NCI-H187 (cell line): ENCODE measurements at regions not wholly inside any gene's neighbourhood (a gene's known extent, or its start where the extent isn't known, plus 50 kb on each side); places are given as distances from the start of the nearest gene placed in this dataset.
"Not testable (repeated sequence)": the region's sequence is repeated elsewhere in the genome, so short reads cannot be mapped to it uniquely, and the experiment has no call there.

Experiments used
- DNase-seq, 2 experiments: peaks; one replicate each; lab custom pipeline; 2025; lab: John Stamatoyannopoulos, UW

DNA sequence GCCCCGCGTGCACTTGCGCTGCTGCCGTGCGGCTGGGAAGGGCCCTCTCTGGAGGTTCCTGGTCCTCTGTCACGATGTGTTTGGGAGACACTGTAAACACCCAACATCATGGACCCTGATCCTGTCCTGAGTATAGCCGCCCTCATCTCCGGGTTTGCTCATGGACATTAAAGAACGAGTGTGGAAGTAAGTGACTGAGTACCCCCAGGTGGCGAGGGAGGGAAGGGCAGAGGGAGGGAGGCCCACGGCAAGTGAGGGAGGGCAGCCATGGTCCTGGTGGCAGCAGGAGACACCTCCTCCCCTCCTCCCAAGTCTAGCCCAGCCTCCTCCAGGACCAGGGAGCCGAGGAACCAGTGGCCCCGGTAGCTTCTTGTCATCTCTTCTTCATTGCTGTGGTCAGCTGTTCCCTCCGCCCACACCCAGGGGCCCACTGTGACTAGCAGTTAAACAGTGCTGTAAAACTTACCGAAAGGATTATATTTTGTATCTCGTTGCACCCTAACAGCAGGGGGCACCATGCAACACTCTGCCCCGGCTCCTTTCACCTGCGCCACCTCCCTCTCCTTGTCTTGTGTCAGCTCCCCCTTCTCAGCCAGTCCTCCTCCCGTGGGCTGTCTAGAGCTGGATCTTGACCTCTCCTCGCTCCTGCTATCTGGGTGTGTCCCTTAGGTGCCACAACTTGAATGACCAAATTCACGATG is 566.5 kb upstream of the B3GAT1 start:
- no peak for DNase-seq

DNA sequence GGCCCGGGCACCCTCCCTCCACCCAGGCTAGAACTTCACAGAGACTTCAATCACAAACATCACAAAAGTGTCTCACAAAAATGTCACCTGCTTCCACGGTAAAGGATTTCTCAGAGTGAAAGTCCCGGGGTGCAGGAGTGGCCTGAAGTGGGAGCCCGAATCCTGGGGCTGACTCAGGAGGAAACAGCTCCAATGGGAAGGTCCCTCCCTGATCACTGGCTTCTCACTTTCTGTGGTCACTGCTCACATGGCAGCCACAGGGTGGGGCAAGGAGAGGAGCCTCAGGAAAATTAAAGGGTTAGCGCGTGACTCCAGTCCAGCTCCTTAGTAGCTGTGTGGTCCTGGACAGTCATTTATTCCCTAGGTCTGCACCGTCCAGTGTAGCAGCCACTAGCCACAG is 564.5 kb upstream of the B3GAT1 start:
- DNase-seq: no peak

DNA sequence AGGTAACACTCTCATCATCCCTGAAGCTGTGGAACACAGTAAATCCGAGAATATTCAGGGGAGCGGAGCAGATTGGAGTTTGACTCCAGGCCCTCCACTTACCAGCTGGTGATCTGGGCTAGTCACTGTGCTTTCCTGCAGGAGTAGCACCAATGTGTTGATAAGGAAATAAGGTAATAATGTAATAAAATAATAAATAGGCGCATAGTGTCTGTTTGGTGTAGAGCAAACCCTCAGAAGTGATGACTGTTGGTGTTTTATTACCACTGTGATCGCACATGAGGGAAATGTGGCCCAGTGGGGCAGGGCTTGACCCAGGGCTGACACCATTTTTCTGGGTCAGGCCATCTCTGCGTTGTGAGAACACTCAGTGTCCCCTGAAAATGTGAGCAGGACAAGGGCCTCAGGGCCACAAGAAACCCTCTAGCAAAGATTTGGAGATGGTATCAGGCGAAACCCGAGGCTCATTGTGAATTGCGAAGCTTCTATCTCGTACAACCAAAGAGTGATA is 563.9 kb upstream of the B3GAT1 start:
- no peak for DNase-seq

DNA sequence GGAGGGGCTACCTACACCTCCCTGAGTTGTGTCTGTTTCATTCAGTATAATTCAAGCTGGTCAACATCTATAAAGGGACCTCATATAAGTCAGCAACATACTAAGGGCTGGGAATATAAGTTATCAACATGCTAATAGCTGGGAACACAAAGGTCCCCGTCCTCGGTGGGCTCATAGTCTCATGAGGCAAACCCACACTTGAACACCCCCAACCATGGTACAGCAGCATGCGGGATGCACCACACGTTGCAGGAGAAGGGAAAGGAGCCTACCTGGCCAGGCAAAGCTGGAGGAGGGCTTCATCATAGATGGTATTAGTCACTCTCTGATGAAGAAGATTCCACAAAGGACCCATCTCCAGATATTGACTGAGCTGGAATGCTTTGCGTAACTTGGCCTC is 561.8 kb upstream of the B3GAT1 start:
- DNase-seq: no peak

DNA sequence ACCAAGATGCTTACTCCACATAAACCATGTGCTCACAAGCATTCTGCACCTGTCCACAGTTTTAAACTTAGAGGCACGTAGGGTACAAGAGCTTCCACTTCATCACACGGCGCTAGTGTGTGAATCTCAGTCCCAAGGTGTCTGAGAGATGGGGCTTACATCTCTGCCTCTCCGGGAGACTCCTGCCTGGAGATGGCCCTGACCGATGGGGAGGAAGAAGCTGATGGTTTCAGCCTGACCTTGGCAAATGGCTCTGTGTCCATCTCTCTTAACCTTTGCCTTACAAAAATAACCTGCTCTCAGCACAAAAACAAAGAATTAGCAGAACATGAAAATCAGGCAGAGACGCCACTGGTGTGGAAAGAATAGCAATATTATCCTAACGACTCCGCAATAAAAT is 559.3 kb upstream of the B3GAT1 start:
- no peak for DNase-seq

DNA sequence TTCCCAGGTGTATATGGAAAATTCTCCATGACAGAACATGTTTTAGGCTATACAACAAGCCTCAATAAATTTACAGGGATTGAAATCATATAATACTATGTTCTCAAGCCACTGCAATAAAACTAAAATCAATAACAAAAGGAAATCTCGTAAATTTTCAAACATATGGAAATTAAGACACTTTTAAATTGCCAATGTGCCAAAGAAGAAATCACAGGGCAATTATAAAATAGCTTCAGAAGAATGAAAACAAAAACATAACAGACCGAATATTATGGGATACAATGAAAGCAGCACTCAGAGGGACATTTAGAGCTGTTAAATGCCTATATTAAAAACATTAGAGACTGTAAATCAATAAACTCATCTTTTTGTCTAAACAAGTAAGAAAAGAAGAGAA is 555.7 kb upstream of the B3GAT1 start:
- DNase-seq: no peak

DNA sequence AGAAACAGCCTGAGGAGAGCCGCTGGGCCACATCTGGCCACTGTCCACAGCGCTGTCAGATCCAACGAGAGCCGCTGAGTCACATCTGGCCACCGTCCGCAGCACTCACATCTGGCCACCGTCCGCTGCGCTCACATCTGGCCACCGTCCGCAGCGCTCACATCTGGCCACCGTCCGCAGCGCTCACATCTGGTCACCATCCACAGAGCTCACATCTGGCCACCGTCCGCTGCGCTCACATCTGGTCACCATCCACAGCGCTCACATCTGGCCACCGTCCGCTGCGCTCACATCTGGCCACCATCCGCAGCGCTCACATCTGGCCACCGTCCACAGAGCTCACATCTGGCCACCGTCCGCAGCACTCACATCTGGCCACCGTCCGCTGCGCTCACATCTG is 549.3 kb upstream of the B3GAT1 start:
- not testable (repeated sequence) for DNase-seq

DNA sequence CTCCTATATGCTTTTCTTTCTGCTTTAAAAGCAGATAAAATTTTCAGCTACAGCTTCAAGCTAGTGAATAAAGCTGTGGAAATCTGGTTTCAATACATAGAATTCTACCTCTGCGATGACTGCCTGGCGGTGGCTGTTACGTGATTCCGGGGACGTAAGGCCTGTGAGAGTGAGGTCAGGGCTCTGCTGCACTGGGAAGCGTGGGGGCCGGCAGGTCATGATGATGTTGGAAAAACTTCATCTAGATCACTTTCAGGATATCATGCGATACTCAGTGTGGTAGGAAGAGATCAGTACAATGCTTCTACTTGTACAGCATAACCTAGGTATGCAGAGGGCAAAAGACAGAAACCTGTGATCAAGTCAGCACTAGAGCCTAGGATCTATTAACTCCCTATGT is 546.8 kb upstream of the B3GAT1 start:
- DNase-seq: no peak

DNA sequence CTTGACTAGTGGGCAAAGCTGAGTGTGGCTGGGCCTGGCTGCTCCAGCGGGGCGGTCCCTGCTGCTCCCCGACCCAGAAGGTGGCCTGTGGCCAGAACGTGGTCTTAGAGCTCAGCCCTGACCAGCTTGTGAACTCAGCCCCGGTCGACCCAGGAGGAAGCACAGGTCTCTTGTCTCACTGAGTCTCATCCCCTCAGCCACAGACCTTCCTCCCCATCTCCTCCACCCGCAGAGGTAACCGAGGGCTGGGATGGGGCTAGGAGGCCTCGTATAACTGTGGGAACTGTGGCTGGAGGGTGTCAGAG is 546.2 kb upstream of the B3GAT1 start:
- no peak for DNase-seq

DNA sequence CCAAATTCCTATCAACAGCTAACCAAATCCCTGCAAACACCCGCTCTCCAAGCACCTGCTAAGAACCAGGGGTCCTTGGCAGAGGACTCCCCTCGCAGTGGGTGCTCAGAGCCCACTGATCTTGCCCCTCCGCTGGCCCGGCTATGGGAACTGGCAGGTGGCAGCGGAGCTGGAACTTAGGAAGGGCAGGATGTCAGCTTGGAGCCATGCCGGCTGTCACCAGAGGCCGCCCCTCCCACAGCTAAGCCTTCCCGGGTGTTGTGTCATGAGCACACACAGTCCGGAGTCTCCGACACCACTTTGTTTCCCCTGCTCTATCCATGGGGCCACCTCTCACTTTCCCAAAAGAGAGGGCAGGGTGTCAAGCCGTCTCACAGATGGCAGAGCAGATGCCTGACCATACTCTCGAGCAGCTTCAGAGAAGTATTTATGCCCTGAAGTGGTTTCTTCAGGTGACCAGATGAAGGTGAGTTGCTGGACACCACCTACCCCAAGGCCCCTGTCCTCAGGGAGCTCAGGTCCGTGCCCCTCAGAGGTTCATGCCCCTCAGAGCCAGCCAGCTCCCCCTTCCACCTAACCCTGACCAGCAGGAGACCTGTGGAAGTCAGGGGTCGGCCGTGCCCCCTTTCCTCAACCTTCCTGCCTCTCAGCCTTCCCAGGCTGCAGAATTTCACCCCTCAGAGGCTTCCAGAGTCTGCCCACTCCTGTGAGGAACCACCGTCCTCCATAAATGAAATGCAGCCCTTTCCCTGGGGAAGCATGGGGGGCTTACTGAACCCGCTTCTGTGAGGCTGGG is 545.7 kb upstream of the B3GAT1 start:
- no peak for DNase-seq

DNA sequence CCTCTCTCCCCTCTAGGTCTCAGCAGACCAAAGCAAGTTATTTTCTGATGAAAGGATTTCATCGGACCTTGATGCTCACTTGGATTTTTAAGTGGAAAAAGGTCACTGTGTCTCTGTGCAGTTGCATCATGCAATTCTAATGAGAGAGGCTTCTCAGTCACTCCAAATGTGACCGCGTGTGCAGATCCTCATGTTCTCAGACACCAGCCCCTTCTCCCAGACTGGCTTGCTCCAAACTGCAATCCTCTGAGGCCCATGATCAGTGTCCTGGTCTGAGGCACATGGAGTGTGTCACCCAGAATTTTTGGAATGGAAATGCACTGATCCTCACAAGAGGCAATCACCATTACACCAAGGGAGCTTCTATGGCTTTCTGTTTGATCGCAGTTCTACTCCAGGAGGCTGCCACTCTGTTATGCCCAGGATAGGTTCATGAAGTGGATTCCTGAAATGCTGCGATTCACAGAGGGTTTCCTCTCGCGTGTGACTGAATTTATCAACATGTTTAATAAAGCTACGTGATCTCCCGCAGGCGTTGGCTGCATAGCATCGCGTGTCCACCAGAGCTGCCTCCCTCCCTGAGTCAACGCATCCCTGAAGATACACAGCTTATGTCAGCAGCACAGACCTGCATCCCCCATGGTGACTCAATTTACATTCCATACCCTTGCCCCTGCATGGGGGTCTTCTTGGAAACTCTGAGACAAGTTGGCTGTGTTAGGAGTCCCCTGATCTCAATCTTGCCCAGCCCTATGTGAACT is 544.6 kb upstream of the B3GAT1 start:
- DNase-seq: no peak

DNA sequence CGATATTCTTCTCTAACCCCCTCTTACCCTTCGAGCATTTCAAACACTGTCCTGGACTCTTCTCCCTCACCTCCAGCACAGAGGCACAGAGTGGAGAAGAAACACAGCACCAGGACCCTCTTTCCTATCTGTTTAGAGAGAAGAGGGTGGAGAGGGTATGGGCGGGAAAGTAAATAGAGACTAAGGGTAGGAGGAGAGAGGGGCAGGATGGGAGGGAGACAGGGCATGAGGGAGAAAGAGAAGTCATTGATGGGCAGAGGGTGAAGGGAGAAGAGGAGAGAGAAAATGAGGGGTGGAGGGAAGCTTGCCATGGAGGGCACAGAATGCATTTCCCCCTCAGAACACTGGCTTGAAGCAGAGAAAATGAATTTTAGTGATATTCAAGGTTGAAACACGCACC is 543.9 kb upstream of the B3GAT1 start:
- not testable (repeated sequence) for DNase-seq

DNA sequence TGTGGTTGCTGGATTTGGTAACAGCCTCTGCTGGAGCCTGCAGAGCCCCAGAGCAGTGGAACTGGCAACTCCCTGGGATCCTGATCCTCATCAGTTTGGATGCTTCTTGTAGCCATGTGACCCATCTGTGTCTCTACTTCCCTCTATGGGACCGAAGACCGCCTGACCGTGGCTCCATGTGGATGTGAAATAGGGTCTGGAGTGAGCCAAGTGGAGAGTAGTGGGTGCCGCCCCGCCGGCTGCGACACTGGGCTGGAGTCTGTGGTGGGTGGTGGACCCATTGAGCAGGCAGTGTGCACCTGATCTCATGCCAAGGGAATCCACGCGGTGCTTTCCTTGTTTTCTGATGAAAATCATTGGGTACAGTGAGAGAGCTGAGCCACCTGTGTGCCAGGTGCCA is 543.2 kb upstream of the B3GAT1 start:
- DNase-seq: no peak

DNA sequence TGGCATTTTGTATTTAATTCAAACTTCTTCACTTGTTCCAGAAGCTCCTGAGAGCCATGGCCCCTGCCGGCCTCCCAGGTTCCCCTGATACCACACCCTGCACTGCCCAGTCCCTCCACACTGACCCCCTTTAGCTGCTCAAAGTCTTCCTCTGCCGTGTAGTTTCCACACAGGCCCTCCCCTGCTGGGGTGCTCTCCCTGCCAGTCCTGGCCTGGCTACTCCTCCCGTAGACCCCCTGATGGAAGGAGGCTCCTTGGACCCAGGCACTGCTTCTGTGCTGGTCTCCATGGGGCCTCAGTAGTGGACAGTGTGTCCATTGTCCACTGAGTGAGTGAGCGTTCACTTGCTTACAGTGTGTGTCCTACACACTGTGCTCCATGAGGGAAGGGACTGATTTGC is 542.4 kb upstream of the B3GAT1 start:
- not testable (repeated sequence) for DNase-seq

DNA sequence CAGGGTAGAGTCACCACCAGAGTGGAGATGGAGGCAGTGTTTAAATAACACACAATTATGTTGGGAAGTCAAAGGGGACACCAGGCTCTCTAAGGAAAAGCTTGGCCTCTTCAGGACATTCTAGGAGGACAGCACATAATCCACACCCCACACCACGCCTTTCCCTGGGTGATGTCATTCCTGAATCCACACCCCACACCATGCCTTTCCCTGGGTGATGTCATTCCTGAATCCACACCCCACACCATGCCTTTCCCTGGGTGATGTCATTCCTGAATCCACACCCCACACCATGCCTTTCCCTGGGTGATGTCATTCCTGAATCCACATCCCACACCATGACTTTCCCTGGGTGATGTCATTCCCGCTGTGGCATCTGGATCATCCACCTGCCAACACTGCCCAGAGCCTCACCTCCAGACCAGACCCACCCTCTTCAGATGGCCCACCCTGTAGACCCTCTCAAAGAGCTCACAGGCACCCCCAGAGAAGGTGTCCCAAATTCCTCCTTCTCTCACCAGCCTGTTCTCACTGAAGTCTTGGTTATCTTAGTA is 541.5 kb upstream of the B3GAT1 start:
- DNase-seq: not testable (repeated sequence)

DNA sequence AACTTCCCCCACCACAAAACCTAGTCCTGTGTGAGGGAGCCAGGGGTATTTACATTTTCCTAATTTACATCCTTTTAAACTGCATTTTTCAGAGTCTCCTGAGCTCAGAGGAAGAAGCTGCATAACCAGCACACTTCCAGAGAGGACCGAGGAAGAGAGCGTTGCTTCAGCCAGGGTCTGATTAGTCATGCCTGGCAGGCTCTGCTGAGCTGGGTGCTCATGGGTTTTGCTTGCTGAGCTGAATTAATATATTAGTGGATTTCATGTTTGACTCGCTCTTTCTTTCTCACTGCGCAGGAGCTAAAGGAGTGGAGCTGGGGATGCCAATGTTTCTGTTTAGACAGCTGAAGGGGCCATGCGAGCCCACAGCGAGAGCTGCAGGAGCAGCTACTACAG is 539.3 kb upstream of the B3GAT1 start:
- no peak for DNase-seq

DNA sequence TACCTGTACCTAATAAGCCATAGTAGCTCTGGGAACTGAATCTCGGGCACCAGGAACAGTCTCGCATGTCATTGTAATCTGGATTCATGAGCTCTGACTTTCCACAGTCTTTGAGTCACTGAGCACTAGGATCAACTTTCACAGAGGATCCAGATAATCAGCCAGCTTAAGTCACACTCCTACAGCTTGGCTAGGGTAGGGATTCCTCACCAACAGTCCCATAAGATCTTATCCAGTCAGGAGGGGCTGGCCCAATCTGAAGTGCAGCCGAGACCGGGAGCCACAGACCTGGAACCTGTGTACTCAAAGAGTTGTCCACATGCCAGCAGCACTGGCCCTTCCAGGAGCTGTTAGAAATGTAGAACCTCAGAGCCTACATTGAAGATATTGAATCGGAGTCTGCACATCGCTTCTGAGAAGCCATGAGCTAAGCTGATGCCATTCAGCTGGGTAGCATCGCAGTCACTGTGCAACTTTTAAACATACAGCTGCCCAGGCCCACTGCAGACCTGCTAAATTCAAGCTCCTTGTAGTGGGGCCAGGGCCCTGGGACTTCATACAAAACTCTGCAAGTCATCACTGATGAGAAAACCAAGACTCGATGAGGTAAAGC is 538.8 kb upstream of the B3GAT1 start:
- no peak for DNase-seq

DNA sequence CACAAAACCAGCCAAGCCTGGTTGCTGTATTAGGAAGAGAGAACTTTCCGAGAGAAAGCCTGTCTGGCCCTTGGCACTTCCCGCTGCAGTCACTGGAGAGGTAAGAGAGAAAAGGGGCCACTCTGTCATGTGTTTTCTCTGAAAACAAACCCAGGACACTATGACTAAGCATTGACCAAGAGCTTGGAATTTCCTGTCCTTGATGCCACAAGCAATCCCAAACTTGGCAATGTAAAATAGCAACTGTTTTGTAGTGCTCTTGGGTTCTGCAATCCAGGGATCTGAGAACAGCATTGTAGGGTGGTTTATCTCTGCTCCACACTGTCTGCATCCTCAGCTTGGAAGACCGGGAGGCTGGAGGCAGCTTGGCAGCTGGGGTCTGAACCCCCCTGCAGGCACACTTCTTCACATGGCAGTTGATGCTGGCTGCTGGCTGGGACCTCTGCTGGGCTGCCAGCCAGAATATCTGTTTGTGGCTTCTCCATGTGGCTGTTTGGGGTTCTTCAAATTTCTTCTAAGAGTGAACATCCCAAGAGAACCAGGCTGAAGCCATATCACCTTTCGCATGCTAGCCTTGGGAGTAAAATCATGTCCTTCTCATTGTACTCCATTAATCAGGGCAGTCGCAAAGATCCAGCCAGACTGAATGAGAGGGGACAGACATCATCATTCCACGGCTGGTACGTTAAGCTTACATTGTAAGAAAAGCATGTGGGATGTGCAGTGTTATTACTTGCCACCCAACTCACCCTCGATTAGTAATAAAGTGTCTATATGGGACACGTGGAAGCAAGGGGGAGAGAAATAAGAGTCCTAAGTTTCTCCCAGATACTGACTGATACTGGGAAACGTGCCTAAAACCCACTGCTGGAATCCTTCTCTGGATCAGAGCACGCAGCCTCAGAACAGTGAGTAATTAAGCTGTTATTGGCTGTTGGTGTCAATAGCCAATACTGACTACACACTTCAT is 537.4 kb upstream of the B3GAT1 start:
- no peak for DNase-seq

DNA sequence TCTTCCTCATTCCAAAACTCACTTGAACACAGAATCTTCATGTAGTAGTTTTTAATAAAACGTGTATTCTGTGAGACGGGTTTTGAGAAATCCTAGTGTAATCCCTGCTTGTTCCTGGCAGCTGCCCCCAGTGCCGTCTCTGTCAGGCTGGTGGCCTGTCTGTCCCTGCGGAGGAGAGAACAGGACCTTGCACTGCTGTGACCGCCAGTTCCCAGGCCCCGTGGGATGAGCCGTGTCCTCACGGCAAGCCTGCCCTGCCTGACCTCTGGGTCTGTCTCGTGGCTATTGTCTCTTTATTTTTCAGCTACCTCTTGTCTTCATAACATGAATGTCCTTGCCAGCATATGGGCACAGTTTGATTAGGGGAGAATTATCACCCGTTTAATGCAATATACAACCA is 535.5 kb upstream of the B3GAT1 start:
- DNase-seq: no peak

DNA sequence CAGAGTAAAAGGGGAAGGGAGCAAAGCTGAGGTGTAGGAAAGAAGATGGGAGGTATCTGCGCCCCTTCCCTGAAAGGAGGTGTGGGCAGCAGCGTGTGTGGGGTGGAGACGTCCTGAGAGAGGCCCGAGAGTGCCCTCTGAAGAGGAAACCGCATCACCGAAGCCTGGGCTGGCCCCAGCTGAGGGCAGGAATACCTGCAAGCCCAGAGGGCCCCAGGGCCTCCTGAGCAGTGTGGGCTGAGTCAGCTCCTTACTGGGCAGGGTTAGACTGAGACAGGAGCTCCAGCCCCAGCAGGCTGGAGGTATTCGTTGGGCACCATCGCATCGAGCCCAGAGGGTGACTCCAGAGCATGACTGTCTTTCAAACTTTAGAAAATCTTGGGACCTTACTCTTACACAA is 534.0 kb upstream of the B3GAT1 start:
- DNase-seq: no peak

DNA sequence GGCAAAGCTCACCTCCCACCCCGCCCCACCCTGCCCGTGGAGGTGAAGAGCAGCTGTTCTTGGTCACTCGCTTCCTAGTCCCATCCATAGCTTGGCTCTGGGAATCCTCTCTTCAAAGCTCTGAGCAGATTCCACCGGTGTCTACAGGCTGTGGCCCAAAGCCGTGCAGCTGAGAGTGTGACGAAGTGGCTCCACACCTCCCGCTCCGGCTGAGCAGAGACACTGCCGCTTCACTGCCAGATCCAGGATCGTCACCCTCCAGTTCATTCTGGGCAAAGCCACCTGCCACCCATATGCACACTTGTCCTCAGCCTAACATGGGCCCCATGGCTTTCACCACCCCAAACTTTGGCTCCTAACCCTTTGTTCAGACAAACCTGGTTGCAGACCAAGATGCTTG is 532.9 kb upstream of the B3GAT1 start:
- DNase-seq: no peak
